CD4-positive, alpha-beta T cell treated with Interleukin-21 for 1 hour (primary cell): ENCODE measurements at regions not wholly inside any gene's neighbourhood (a gene's known extent, or its start where the extent isn't known, plus 50 kb on each side); places are given as distances from the start of the nearest gene placed in this dataset.

Source experiments
- DNase-seq: peaks from one replicate; pipeline ENCODE4 v3.0.0-alpha.2; 2020

DNA sequence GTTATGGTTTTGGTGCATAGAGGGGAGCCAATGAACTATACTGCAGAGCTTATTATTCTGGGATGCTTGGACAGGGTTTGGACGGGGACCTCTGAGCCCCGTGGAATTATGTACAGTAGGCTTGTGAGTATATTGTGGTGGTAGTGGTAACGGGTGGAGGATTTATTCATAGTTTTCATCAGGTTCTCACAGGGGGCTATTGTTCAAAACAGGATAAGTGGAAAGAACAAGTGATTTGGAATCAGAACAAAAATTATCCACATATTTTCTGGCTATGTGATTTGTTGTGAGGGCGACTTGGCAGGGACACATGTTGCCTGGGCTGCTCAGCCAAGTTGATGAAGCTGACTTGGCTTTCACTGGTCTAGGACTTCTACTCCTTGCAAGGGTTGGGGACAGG is 64.6 kb upstream of the ELOVL5 start:
- no peak for DNase-seq

- no peak for DNase-seq
Measured at GRCh38 chr6:53412751-53413150, 64.0 kb upstream of the ELOVL5 start.

DNA sequence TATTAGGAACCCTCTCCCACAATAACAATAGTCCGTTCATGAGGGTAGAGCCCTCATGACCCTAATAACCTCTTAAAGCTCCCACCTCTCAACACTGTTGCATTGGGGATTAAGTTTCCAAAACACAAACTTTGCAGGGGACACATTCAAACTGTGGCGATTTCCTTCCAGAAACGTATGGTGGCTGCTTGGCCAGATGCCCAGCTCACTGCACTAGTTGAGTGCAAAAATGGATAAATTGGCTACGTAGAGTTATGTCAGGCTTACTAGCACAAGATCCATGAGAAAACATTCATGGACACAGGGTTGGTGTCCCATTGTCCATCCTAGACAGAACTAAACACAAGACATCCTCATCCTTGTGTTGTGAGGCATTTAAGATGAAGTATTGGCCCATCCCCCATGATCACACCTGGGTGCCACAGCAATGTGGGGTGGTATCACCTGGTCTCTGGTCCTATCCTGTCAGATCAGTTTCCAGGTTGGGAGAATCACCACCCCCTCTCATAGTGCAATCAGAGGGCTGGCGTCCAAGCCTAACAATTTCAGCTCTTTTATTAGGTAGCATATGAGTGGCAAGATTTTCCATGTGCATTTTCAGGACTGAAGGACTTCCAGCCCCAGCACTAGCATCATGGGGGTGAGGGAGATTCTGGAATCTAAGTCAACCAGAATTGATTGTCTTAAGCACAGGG is 63.4 kb upstream of the ELOVL5 start:
- no peak for DNase-seq

GRCh38 chr6:53411451-53411850 is 62.7 kb upstream of the ELOVL5 start:
- no peak for DNase-seq

DNA sequence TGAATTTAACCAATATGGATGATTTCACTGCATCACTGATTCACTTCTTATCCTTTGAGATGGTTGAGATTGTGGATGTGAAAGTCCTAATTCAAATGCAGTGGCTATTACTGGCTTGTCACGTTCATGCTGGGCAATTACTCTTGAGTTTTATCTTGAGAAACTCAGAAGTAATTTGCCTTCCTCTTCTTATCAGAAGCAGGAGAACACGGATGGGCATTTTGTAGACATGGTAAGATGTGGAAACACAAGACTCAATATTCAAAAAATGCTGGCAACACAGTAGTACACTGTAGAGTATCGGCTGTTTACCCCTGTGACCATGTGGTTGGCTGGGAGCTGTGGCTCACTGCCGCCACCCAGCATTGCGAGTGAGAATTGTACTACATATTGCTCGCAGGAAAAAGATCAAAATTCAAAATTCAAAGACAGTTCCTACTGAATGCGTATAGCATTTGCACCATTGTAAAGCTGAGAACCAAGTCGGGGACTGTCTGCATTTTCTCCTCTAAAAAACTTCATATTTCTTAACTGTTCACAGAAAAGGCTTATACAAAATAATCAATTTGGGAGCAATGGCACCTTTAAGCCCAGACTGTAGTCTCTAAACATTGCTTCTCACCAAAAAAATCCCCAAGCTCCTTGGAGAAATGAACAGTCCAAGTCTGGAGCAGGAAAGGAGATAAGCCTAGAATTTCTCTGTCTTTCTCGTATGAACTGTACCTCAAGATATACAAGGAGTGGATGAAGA is 61.9 kb upstream of the ELOVL5 start:
- DNase-seq: peak; percentile 74

- DNase-seq: no peak
Measured at GRCh38 chr6:53408826-53409225, 60.1 kb upstream of the ELOVL5 start.

- DNase-seq: no peak
Measured at GRCh38 chr6:53399027-53399344, 50.2 kb upstream of the ELOVL5 start.

GRCh38 chr6:53398247-53399026 is 49.7 kb upstream of the ELOVL5 start:
- no peak for DNase-seq
